ENCODE measurements at regions not wholly inside any gene's neighbourhood (a gene's known extent, or its start where the extent isn't known, plus 50 kb on each side); places are given as distances from the start of the nearest gene placed in this dataset.

DNA sequence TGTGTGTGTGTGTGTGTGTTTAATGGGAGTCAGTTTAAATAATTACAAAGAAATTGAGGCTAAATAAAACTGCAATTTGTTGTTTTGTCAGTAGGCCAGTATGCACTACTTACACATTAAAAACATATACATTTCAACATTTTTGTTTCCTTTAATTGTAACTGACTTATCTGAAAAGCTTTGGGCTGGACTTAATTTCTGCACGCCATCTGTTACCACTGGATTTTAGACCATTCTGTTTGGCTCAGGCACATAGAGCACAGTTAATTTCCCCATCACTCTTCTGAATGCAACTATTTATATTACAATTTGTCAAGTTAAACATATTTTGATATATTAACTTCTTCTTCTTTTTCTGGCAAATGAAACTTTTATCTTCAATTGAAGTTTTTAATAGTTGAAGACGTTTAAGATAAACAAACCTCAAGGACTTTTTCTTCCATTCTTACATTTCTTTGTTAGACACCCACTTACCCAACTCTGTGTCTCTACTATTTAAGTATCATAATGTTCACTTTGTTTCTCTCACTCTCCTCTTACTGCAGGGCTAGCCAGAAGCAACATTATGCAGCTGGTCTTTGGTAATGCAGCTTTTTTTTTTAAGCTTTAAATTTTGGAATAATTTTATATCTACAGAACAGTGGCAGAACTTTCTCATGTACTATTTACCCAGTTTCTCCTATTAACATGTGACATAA, 253.4 kb upstream of the ANKH start:
- TF ChIP-seq POLR2A (IDR thresholded peaks at IDR 0.05; ENCODE audit: low read length) (no peak), GATA1 (IDR thresholded peaks at IDR 0.05; ENCODE audit: low read depth, low read length) (no peak)
